ENCODE measurements at regions not wholly inside any gene's neighbourhood (a gene's known extent, or its start where the extent isn't known, plus 50 kb on each side); places are given as distances from the start of the nearest gene placed in this dataset.
A peak's percentile ranks its signal among the peaks of the same experiment; 100 is the strongest.

DNA sequence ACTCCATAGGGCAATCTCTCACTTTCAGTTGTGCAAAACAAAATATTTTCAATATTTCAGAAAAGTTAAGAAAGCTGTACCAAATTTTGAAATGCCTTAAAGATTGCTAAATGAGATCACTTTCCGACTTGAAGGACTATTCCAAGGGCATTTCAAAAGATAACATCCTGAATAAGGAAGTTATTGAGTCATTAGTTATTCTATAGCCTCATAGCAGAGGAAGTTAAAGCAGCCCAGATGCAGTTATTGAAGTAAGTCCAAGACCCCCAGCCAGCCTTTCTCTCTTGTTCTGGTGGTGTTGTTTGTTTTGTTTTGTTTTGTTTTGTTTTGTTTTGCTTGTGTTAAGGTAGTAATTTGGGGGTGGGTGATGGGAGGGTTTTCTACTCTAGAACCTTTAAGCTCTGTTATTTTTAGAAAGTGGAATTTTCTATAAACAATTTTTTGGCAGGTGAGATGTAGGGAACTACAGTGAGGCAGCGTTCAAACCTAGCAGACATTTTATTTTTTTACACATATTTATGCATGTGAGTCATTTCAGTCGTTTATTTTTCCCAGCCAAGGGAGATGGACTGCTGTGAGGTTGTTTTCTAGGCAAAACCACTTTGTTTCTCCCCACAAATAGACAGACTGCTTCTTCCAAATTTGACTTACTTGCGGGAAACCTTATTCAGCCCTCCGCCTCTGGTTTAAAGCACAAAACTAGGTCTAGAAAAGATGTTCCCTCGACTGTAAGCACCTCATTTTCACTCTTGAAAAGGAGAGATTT, 216.3 kb upstream of the ARPP21 start:
- Mint-ChIP-seq H3K27ac (no peak overlapping the region), H3K4me1 (ENCODE audit: unreplicated experiment) (peaks cover 8% of the 10 kb centered on the region), H3K27me3 (no peaks in the 10 kb centered on the region), H3K4me3 (no peak overlapping the region), H3K36me3 (no peaks in the 10 kb centered on the region), H3K9me3 (no peaks in the 10 kb centered on the region)
- no peak for DNase-seq (ENCODE audit: extremely low spot score, unreplicated experiment)
- TF ChIP-seq, protein P1, sequence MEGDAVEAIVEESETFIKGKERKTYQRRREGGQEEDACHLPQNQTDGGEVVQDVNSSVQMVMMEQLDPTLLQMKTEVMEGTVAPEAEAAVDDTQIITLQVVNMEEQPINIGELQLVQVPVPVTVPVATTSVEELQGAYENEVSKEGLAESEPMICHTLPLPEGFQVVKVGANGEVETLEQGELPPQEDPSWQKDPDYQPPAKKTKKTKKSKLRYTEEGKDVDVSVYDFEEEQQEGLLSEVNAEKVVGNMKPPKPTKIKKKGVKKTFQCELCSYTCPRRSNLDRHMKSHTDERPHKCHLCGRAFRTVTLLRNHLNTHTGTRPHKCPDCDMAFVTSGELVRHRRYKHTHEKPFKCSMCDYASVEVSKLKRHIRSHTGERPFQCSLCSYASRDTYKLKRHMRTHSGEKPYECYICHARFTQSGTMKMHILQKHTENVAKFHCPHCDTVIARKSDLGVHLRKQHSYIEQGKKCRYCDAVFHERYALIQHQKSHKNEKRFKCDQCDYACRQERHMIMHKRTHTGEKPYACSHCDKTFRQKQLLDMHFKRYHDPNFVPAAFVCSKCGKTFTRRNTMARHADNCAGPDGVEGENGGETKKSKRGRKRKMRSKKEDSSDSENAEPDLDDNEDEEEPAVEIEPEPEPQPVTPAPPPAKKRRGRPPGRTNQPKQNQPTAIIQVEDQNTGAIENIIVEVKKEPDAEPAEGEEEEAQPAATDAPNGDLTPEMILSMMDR (conservative IDR thresholded peaks at IDR 0.05): no peak

DNA sequence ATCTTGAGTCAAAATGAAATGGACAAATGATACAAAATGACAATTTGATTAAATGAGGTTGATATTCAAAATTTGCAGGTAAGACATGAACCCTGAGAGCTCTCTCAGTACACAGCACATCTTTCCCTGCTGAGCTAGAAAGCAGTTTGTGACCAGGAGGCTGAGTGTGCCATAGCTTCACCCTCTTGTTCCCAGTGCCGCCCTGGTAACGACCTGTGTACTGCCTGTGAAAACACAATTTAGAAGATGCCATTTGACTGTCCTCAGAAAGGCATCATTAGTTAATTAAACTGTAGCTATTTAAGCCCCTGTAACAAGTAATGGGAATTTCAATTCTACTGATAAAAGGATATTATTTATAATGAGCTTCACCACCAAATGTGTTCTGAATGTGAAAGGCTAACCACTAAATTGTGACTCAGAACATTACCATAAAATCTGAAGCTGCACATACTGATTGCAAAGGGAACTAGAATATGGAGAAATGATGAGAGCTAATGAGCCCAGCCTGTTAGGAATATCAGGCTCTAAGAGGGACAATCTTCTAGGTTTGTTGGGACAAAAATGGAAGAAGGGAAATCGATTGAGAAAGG, 212.9 kb upstream of the ARPP21 start:
- Mint-ChIP-seq H3K4me1 (ENCODE audit: unreplicated experiment) (peaks cover 8% of the 10 kb centered on the region), H3K9me3 (no peaks in the 10 kb centered on the region), H3K4me3 (no peak overlapping the region), H3K27me3 (no peaks in the 10 kb centered on the region), H3K36me3 (no peaks in the 10 kb centered on the region), H3K27ac (no peak overlapping the region)
- TF ChIP-seq, protein P1 (conservative IDR thresholded peaks at IDR 0.05): no peak
- DNase-seq (ENCODE audit: extremely low spot score, unreplicated experiment): no peak

DNA sequence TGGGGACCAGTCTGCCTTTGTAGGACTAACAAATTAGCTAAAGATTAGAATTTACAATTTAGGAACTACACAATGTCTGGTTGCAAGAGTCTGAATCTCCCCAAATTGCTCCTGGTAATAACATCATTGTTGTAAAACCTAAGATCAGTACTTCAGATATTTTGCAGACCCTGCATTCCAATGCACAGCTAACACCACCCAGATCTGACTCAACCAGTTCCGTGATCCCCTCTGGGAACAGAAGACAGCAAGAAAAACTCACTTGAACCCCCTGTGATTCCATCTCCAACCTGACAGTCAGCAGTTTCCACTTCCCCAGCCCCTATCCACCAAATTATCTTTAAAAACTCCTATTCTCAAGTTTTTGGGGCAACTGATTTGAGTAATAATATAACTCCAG, 201.9 kb upstream of the ARPP21 start:
- H3K27me3 Mint-ChIP-seq: no peaks in the 10 kb centered on the region
- peak overlapping the region; percentile 68 for H3K27ac Mint-ChIP-seq
- no peak for DNase-seq (ENCODE audit: extremely low spot score, unreplicated experiment)
- no peaks in the 10 kb centered on the region for H3K4me1 Mint-ChIP-seq (ENCODE audit: unreplicated experiment)
- H3K9me3 Mint-ChIP-seq: no peaks in the 10 kb centered on the region
- peak overlapping the region; percentile 58 for H3K4me3 Mint-ChIP-seq
- TF ChIP-seq, protein P1 (conservative IDR thresholded peaks at IDR 0.05): no peak
- H3K36me3 Mint-ChIP-seq: no peaks in the 10 kb centered on the region

DNA sequence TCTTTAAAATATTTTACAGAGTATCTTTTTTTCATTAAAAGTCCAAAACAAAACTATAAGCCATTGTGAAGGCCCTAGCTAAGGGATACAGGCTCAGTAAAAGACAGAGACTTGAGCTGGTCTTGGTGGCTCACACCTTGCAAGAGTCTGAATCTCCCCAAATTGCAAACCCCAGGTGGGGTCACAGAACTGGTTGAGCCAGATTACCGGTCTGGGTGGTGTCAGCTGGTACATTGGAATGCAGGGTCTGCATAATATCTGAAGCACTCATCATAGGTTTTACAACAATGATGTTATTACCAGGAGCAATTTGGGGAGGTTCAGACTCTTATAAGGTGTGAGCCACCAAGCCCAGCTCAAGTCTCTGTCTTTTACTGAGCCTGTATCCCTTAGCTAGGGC, 201.2 kb upstream of the ARPP21 start:
- H3K4me1 Mint-ChIP-seq (ENCODE audit: unreplicated experiment): no peaks in the 10 kb centered on the region
- H3K4me3 Mint-ChIP-seq: no peak overlapping the region
- no peaks in the 10 kb centered on the region for H3K9me3 Mint-ChIP-seq
- DNase-seq (ENCODE audit: extremely low spot score, unreplicated experiment): no peak
- H3K27me3 Mint-ChIP-seq: peaks cover under 1% of the 10 kb centered on the region
- H3K36me3 Mint-ChIP-seq: no peaks in the 10 kb centered on the region
- H3K27ac Mint-ChIP-seq: peak overlapping the region; percentile 68
- TF ChIP-seq, protein P1 (conservative IDR thresholded peaks at IDR 0.05): no peak

DNA sequence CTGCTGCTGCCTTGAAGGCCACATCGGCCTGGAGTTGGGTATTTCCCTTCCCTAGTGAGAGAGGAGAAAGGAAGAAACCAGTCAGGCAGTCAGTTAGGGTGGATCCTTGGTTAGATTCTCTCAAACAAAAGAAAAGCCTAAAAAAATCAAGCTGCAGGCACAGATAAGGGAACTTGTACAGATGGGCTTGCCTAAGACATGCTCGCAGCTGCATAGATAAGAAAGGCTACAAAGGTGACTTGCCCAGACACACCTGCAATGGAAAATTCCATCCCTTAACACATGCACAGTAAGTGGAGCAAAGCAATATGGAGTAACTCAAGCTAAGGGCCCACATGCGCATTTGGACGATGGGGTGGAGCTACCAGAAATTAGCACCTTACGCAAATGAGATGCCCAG, 199.7 kb upstream of the ARPP21 start:
- H3K9me3 Mint-ChIP-seq: no peaks in the 10 kb centered on the region
- peak overlapping the region; percentile 83 for H3K27ac Mint-ChIP-seq
- no peak for DNase-seq (ENCODE audit: extremely low spot score, unreplicated experiment)
- no peaks in the 10 kb centered on the region for H3K36me3 Mint-ChIP-seq
- peaks cover 12% of the 10 kb centered on the region for H3K27me3 Mint-ChIP-seq
- no peak overlapping the region for H3K4me3 Mint-ChIP-seq
- TF ChIP-seq, protein P1 (conservative IDR thresholded peaks at IDR 0.05): no peak
- no peaks in the 10 kb centered on the region for H3K4me1 Mint-ChIP-seq (ENCODE audit: unreplicated experiment)

Measured in type B pancreatic cell (in vitro differentiated cells).